HG03135 (cell line): ENCODE measurements at regions not wholly inside any gene's neighbourhood (a gene's known extent, or its start where the extent isn't known, plus 50 kb on each side); places are given as distances from the start of the nearest gene placed in this dataset.

ENCODE experiments used
- ATAC-seq: cut with Tn5 transposase; IDR thresholded peaks from one replicate; pipeline ENCODE4 v1.9.1; 2021; ENCODE audit warnings: mild to moderate bottlenecking, moderate library complexity; ENCODE audit not compliant: unreplicated experiment

DNA sequence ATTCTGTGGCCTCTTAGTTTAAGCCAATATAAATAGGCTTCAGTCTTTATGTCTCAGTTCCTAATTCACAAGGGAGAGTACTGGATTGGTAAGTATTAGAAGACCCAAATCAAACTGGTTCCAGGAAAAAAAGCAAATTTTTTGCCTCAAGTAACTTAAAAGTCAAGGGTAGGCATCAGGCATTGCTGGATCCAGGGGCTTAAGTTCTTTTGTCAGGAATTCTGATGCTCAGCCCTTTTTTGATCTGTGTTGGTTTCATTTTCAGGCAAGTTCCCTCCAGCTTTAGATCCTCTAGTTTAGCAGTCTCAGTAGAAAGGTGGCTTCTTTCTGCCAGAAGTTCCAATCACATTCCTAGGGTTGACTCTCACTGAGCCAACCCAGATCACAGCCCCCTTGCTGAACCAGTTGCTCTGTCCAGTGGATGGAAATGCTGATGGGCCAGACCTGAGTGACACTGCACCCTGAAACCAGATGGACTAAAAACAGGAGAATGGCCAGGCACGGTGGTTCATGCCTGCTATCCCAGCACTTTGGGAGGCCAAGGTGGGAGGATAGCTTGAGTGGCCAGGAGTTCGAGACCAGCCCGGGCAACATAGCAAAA, 253.5 kb downstream of the SHQ1 start:
- no peak for ATAC-seq

DNA sequence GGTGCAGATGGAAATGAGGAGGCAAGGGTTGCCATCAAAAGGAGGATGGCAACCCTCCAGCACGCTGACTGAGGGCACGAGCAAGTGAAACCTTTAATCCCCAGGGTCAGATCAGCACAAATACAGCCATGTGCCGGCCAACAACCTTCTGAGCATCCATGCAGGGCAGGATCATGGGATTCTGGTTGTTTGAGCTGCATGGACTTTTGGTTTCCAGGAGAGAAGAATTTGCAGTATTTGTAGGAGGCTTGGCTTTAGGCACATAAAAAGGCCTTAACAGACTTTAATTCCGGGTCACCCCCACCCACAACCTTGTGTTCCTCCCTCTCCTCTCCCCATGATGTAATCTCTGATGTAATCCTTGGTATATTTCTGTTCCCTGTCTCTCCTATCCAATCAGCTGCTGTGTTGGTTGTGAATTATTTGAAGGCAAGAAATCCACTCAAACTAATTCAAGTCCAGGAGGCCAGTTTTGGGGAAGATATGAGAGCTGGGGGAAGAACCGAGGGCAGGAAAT, 254.3 kb downstream of the SHQ1 start:
- no peak for ATAC-seq

DNA sequence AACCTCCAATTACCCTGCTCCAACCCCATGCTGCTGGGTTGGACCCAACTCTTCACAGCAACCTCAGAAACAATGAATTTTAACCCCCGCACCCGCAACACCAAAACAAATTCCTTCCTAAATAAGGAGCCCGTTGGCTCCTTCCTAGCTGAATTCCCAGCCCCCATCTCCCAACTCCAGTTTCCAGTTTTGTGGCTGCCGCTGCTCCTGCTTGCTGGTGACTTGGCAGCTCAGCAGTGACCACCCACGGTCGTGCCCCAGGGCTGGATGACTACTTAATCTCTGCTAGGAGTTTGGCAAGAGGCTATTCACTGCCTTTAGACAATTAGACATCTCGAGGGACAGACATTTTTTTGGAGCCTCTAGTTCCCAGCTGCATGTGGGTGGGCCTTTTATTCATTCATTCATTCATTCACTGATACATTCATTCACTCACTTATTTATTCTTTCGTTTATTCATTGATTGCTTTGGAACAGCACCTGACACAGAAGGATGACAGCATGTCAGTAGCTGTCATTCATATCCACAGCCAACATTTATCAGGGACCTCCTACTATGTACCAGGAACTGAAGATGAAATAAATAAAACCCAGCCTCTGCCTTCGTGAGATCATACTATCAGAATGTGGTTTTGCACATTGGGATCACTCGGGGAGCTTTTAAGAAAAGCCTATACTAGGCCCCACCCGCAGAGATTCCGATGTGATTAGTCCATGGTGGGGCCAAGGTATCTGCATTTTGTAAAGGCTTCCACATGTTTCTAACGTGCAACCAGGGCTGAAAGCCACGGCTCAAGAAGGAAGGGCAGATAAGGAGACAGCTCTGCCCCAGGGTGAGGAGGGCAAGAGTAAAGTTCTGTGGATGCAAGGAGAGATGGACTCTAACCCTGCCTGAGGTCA, 256.5 kb downstream of the SHQ1 start:
- ATAC-seq = no peak

GRCh38 chr3:72590732-72591221, 257.5 kb downstream of the SHQ1 start:
- no peak for ATAC-seq

GRCh38 chr3:72587282-72587681, 261.0 kb downstream of the SHQ1 start:
- ATAC-seq = no peak

- ATAC-seq = no peak
Measured at GRCh38 chr3:72586694-72587093, 261.6 kb downstream of the SHQ1 start.

DNA sequence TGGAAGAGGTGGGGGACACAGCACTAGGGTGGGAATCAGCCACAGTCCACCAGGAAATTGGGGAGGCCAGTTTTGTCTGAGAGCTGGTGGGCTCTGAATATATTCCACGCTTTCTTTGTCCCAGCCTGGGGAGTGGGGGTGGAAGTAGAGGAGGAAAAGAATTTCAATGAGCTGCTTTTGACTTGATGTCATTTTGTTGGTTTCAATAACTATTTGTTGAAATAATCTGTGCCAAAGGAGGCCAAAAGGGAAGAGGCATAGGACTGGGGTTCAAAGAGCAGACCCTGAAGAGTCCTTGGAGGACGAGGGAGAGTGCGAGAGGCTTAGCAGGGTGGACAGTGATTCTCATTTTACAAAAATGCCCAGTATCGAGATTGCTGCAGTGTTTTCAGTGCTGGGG, 262.3 kb downstream of the SHQ1 start:
- no peak for ATAC-seq

DNA sequence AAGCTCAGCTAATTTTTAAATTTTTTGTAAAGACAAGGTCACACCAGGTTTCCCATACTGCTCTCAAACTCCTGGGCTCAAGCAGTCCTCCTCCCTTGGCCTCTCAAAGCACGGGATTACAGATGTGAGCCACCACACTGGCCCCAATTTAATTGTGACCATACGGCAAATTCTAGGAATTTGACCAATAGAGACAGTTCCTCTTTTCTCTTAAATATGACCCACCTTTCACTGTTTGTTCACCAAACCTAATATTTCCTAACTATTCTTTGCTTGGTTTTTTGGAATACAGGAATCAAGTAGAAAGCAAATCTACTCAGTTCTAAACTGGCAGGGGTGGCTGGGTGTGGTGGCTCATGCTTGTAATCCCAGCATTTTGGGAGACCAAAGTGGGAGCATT, 264.0 kb downstream of the SHQ1 start:
- no peak for ATAC-seq

DNA sequence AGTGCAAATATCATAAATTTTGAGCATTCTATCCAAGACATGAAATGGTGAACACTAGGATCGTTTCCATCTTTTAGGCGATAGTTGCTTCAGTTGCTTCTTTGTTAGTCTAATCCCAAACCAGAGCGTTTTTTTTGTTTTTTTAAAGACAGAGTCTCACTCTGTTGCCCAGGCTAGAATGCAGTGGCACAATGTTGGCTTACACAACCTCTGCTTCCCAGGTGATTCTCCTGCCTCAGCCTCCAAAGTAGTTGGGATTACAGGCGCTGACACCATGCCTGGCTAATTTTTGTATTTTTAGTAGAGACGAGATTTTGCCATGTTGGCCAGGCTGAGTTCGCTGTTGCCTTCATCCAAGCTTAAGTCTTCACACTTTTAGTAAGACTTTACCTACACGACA, 265.3 kb downstream of the SHQ1 start:
- ATAC-seq = no peak

DNA sequence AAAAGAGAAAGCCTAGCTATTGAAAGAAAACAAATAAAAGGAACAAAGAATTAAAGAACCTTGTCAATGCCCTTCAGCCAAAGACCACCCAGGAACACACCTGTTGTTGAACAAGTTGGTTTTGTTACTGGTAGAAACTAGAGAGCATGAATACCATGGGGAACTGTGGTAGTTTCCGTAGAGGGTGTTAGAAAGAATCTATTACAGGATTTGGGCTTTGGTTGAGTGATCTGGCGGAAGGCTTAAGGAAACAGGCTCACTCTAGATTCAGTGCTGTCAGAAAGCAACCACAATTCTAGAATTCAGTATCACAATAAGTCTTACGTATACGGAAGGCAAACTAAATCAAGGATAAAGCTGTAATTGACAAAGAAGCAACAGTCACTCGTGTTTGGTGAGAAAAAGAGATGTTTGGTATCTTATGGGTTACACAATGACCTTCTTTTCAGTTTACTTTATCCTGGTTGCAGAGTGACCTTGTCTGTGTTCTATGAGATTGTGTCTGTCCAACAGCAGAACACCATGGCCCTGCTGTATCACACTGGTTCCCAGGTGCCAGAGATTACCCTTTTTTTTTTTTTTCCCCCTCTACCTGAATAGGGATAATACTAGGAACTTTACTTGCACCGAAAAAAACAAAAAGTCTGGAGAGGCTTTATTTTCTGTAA, 265.9 kb downstream of the SHQ1 start:
- ATAC-seq = peak; percentile 99

DNA sequence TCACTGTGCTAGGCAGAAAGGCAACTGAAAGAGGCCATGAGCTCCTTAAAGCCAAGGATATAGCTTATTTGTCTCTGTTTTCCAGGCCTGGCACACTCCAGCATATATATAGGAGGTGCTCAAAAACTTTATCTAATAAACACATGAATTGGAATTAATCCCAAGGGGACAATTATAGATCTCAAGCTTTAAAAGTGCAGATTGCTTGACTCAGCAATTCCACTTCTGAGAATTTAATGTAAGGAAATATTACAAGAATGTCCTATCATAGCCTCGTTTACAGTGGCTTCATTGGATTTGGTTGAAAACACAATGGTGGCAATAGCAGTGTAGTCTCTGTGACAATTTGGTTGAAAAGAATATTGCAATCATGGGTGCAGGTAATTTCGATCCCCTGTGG, 267.3 kb downstream of the SHQ1 start:
- ATAC-seq = no peak

DNA sequence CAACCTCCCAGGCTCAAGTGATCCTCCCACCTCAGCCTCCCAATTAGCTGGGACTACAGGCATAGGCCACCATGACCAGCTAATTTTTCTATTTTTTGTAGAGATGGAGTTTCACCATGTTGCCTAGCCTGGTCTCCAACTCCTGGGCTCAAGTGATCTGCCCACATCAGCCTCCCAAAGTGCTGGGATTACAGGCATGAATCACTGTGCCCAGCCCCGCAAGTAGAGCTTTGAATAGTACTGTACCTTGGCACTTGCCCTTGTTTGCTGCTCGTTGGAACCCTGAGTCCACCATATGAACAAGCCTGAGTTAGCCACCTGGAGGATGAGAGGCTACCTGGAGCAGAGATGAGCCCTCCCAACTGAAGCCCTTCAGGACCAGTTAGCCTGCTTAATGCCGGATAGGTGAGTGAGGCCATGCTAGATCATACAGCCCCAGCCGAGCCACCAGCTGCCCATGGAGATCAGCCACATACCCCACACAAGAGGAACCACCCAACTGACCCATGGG, 267.9 kb downstream of the SHQ1 start:
- no peak for ATAC-seq

- no peak for ATAC-seq
Measured at GRCh38 chr3:72579581-72580245, 268.5 kb downstream of the SHQ1 start.

DNA sequence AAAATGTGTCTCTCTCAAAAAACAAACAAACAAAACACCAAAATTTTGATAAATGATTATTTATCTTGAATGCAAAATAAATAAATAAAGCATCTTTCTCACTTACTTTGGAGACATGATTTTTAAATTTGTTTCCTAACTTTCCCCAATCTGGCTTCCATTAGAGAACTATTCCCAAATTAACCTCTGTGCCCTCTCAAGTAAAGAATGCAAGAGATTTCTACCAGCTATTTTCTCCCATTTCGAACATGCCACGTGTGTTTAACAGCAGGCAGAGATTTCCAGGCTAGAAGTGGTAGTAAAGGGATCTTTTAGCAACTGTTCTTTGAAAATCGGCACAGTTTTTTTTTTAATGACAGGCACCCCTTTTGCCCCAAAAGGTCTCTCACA, 269.1 kb downstream of the SHQ1 start:
- no peak for ATAC-seq

DNA sequence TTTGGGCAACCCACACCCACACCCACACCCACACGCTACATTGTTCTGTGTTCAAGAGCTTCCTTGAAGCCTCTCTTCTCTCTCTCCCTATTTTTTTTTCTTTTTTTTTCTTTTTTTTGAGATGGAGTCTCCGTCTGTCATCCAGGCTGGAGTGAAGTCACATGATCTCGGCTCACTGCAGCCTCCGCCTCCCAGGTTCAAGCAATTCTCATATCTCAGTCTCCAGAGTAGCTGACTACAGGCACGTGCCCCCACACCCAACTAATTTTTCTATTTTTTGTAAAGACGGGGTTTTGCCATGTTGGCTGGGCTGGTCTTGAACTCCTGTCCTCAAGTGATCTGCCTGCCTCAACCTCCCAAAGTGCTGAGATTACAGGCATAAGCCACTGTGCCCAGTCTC, 271.1 kb downstream of the SHQ1 start:
- ATAC-seq = no peak

DNA sequence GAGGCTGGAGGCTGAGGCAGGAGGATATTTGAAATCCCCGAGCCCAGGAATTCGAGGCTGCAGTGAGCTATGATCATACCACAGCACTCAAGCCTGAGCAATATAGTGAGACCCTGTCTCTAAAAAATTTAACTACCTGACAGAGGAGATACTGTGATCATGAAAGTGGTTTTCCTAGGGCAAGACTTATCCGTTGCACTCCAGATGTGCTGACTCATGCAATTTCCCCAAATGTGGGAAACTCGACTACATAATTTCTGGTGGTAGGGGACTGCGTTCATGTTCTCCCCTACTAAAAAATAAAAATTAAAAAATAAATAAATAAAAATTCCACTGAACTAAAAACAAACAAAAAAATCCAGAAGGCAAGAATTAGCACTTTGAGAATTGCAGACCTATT, 271.7 kb downstream of the SHQ1 start:
- no peak for ATAC-seq

GRCh38 chr3:72574144-72574543, 274.1 kb downstream of the SHQ1 start:
- no peak for ATAC-seq

DNA sequence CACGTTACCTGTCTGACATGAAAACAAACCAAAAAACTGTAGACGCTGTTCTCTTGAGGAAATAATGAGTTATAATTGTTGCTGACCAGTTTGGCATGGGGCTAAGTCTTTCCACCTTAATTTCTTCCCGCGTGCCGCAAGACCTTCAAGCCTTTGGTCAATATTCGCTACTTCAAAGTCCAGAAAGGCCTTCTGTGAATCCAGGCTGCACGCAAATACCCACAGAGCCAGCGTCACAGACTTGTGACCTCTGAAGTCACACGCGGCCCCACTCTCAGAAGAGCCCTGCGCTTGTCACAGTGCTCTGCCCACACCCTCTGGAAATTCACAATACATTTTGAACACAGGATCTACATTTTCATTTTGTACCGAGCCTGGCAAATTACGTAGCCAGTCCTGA, 275.2 kb downstream of the SHQ1 start:
- no peak for ATAC-seq

DNA sequence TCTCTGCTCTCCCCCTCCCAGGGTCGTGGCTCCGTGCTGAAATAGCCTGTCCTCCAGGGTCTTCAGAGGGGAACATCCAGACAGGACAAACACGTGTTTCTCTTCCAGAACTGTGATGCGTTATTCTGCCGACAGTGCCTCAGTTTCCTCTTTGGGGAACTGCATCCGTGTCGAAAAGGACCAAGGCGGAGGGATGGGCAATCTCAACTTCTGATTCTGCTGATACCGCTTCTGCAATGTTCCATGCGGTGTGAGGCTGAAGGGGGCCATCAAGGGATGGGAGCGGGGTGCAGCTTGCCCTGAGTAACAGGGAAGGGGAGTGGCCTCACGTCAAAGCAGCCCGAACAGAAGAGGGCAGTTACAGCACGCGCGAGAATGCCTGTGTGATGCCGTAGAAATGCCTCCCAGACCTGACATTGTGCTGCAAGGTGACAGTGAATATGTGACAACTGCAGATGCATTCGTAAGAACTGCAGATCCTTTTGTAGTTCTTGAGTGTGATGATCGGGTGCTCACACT, 275.7 kb downstream of the SHQ1 start:
- no peak for ATAC-seq

DNA sequence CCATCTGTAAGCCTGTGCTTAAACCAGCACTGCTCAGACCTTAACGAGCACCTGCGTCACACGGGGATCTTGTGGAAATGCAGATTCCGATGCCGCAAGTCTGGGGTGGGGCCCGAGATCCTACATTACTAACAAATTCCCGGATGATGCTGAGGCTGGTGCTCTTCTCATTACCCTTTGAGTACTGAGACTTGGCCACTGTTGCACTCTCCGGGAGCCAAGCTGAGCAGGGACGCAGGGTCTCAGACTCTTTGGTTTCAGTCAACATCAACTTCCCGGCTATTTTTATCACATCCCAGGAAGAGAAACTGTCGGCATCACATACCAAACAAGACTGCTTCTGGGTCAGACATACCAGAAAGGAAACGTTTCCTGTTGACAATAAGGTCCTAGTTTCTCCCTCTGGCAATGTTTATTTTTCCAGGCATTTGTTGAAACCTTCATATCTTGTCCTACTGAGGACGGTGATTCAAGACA, 276.6 kb downstream of the SHQ1 start:
- no peak for ATAC-seq

DNA sequence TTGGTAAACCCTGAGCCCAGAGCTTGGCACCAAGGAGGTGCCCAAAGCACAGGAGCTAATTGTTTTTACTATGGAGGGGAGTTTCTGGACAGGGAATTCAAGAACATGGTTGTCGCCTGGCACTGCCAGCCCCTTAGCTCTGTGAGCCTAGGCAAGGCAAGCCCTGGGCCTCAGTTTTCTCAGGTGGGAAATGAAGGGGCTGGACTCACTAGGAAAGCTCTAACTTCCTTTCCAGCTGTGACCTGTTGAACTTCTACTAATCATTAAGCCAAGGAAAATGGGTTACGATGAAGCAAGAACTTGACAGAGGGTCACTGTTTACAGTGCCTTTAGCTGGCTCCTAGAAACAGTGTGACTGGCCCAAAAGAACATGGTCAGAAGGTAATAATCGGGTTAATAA, 277.2 kb downstream of the SHQ1 start:
- ATAC-seq = no peak
